K562 (cell line): ENCODE measurements at regions not wholly inside any gene's neighbourhood (a gene's known extent, or its start where the extent isn't known, plus 50 kb on each side); places are given as distances from the start of the nearest gene placed in this dataset.

Experiments
- ATAC-seq: fragments of 200-7000 bp; cut with Tn5 transposase; 3 replicates; pipeline ENCODE4 v1.9.1; 2020; ENCODE audit warnings: moderate library complexity
- BruUV-seq: library from RNA; stranded (reverse); fragments of 400-500 nt; replicated peaks from 2 replicates; lab custom pipeline; 2021; lab: Mats Ljungman, UMichigan
- CTCF ChIA-PET: fragments of 300-600 bp; formaldehyde crosslinking; extraction: SDS; loops from one replicate; lab custom pipeline; 2021; ENCODE audit warnings: low intra/inter-chr PET ratio; lab: Yijun Ruan, JAX
- POLR2A ChIA-PET: fragments of 300-600, 350-650 bp; sonication (Branson Sonifier 250); formaldehyde crosslinking; extraction: SDS; loops from one replicate; lab custom pipeline; 2021; ENCODE audit warnings: antibody characterized with exemption, inconsistent platforms; lab: Yijun Ruan, JAX
- DNase-seq, 4 experiments: peaks; one replicate each; pipeline versions ENCODE4 v3.0.0 to v3.0.0-alpha.2; 2011 to 2018; ENCODE audit warnings: low spot score in 3 of 4, mixed read lengths in 3 of 4; ENCODE audit errors: extremely low read depth in 1 of 4
- FAIRE-seq: peaks from 2 replicates; lab custom pipeline; 2011; peaks lifted over from hg19 to GRCh38; lab: Jason Lieb, UNC
- H2AFZ ChIP-seq: 2 replicates; pipeline ENCODE4 v1.6.0; 2011; ENCODE audit warnings: low read depth, low read length, control low read depth, inconsistent platforms
- H3K27ac ChIP-seq: fragments of 200-600 bp; 3 replicates; pipeline ENCODE4 v1.8.0; 2011; ENCODE audit warnings: low read depth, mild to moderate bottlenecking, control low read depth, inconsistent platforms, low read length, moderate library complexity, mixed read lengths; ENCODE audit errors: extremely low read depth
- H3K27me3 ChIP-seq, 2 experiments: fragments of 300-600 bp in 1 of 2; 2 replicates in 1 of 2; 3 replicates in 1 of 2; pipeline versions ENCODE4 v1.6.0 to v1.8.0; 2011; ENCODE audit warnings: inconsistent platforms in 2 of 2, low read length in 2 of 2, mild to moderate bottlenecking in 1 of 2, mixed read lengths in 1 of 2, moderate library complexity in 1 of 2; ENCODE audit not compliant: control insufficient read depth in 2 of 2, insufficient read depth in 2 of 2
- H3K36me3 ChIP-seq: fragments of 300-600 bp; 3 replicates; pipeline ENCODE4 v1.8.0; 2011; ENCODE audit warnings: mild to moderate bottlenecking, low read length, inconsistent platforms; ENCODE audit not compliant: control insufficient read depth, insufficient read depth
- H3K4me1 ChIP-seq, 2 experiments: fragments of 200-600 bp in 1 of 2; replicated peaks in 1 of 2; 2 replicates in 1 of 2; 3 replicates in 1 of 2; pipeline versions ENCODE4 v1.5.1 to v1.8.0; 2011; ENCODE audit warnings: inconsistent platforms in 2 of 2, low read length in 2 of 2, mild to moderate bottlenecking in 1 of 2, mixed read lengths in 1 of 2, moderate library complexity in 1 of 2; ENCODE audit not compliant: control insufficient read depth in 2 of 2, insufficient read depth in 2 of 2
- H3K4me2 ChIP-seq: 2 replicates; pipeline ENCODE4 v1.6.1; 2011; ENCODE audit warnings: low read length, control low read depth, inconsistent platforms, mixed read lengths; ENCODE audit not compliant: insufficient read depth
- H3K4me3 ChIP-seq: fragments of 200-600 bp; sonication (generic), shearing (Covaris generic); 2 replicates; pipeline ENCODE4 v1.5.1; 2016; ENCODE audit warnings: control low read depth, inconsistent platforms
- H3K79me2 ChIP-seq: fragments of 200-600 bp; 3 replicates; pipeline ENCODE4 v1.8.0; 2011; ENCODE audit warnings: low read length, inconsistent platforms; ENCODE audit not compliant: control insufficient read depth, insufficient read depth
- H3K9ac ChIP-seq, 2 experiments: 2 replicates each; pipeline versions ENCODE4 v1.6.0 to v1.6.1; 2011; ENCODE audit warnings: low read depth in 2 of 2, low read length in 2 of 2, control low read depth in 1 of 2, inconsistent platforms in 1 of 2, mild to moderate bottlenecking in 1 of 2, mixed read lengths in 1 of 2; ENCODE audit not compliant: insufficient read depth in 1 of 2
- H3K9me1 ChIP-seq: one replicate; pipeline ENCODE4 v1.6.0; 2011; ENCODE audit warnings: inconsistent platforms, mild to moderate bottlenecking, low read length, moderate library complexity; ENCODE audit not compliant: control insufficient read depth, insufficient read depth
- H3K9me3 ChIP-seq: replicated peaks from 2 replicates; pipeline ENCODE4 v1.5.1; 2011; ENCODE audit warnings: low read depth, low read length, inconsistent platforms; ENCODE audit not compliant: control insufficient read depth, insufficient read depth
- H4K20me1 ChIP-seq: replicated peaks from 2 replicates; pipeline ENCODE4 v1.6.1; 2011; ENCODE audit warnings: low read length, inconsistent platforms, mixed read lengths; ENCODE audit not compliant: control insufficient read depth, insufficient read depth
- FOS ChIP-seq: IDR thresholded peaks from 3 replicates; pipeline ENCODE4 v1.6.1; 2011; ENCODE audit not compliant: insufficient read length; ENCODE audit errors: extremely low read depth
- FOXA1 ChIP-seq: fragments of 450-650 bp; IDR thresholded peaks from 2 replicates; pipeline ENCODE4 v1.6.1; 2016; ENCODE audit warnings: mild to moderate bottlenecking, borderline replicate concordance
- HNRNPLL ChIP-seq: fragments of 200-400 bp; formaldehyde crosslinking; IDR thresholded peaks from 2 replicates; pipeline ENCODE4 v1.6.1; 2017; ENCODE audit warnings: low read length, low read depth, mild to moderate bottlenecking; ENCODE audit not compliant: poor library complexity, severe bottlenecking
- KDM2B ChIP-seq: fragments of 250-450 bp; sonication (Bioruptor Pico); IDR thresholded peaks from 2 replicates; pipeline ENCODE4 v1.8.0; 2021; ENCODE audit warnings: mild to moderate bottlenecking, moderate library complexity
- RBM25 ChIP-seq: fragments of 200-400 bp; formaldehyde crosslinking; IDR thresholded peaks from 2 replicates; pipeline ENCODE4 v1.6.1; 2018; ENCODE audit warnings: low read length, low read depth, moderate library complexity; ENCODE audit not compliant: severe bottlenecking
- STAT5A ChIP-seq: IDR thresholded peaks from 2 replicates; pipeline ENCODE4 v1.6.1; 2012; ENCODE audit warnings: low read length, inconsistent platforms, borderline replicate concordance
- TSC22D4 ChIP-seq: fragments of 450-650 bp; IDR thresholded peaks from 2 replicates; pipeline ENCODE4 v1.6.1; 2016; ENCODE audit warnings: missing genetic modification characterization, missing biosample characterization, control low read depth
- YBX1 ChIP-seq: fragments of 450-650 bp; IDR thresholded peaks from 2 replicates; pipeline ENCODE4 v1.7.1; 2016; ENCODE audit warnings: mild to moderate bottlenecking
- ZNF12 ChIP-seq: sonication (generic); formaldehyde crosslinking; IDR thresholded peaks from 2 replicates; pipeline ENCODE4 v1.4.0; 2020; ENCODE audit warnings: mild to moderate bottlenecking, missing genetic modification reagents
- ZNF778 ChIP-seq: fragments of 450-650 bp; formaldehyde crosslinking; IDR thresholded peaks from 2 replicates; pipeline ENCODE4 v1.4.0; 2020; ENCODE audit warnings: mild to moderate bottlenecking, moderate library complexity
- WGBS: fragments of 100-300 bp; shearing (Covaris generic); methylation state at CpG from one replicate; pipeline ENCODE4 v1.1.6; 2016; ENCODE audit warnings: low coverage, mixed read lengths; ENCODE audit not compliant: insufficient coverage; ENCODE audit errors: missing lambda C conversion rate; 5-methylcytosine and 5-hydroxymethylcytosine counted together
- in situ Hi-C: fragments of 300-500 bp; cut with MboI; formaldehyde crosslinking; loops from 4 replicates; pipeline ENCODE4 v1.15.0; 2018; ENCODE audit warnings: inconsistent platforms, mixed read lengths
- intact Hi-C: fragments of 100-400 bp; cut with micrococcal nuclease; formaldehyde crosslinking; loops from 2 replicates; pipeline ENCODE4 v1.14.2; 2022
- TF ChIP-seq, protein P1 (sequence below): fragments of 250-450 bp; sonication (Bioruptor Pico); IDR thresholded peaks from 2 replicates; pipeline ENCODE4 v1.5.0; 2021; ENCODE audit warnings: mild to moderate bottlenecking, borderline replicate concordance

DNA sequence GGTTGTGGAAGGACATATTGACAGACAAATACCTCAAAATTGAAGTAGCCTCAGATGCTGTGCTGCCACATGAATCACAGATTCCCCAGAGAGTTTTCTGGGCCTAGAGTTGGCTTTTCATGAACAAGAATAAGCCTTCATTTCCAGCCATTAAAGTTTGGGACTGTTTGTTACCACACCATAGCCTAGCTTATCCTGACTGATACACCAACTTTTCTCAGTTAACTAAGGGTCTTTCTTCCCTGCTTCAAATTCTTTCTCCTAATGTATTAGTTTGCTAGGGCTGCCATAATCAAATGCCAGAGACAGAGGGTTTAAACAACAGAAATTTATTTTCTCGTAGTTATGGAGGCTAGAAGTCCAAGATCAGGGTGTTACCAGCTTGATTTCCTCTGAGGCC is 237.4 kb upstream of the ZFP64 start:
- no peak overlapping the region for H2AFZ ChIP-seq
- ChIA-PET POLR2A (no interaction called here), CTCF (no interaction called here)
- intact Hi-C loops (no loop called here), in situ Hi-C loops (no loop called here)
- H3K79me2 ChIP-seq = no peaks in the 10 kb centered on the region
- H3K4me2 ChIP-seq = no peak overlapping the region
- no peaks in the 10 kb centered on the region for H3K9me3 ChIP-seq
- 17% methylated on average over 1 of the region's 1 CpG for WGBS
- H3K9ac ChIP-seq = no peak overlapping the region
- TF ChIP-seq STAT5A = no peak
- no peak for TF ChIP-seq FOS
- TF ChIP-seq ZNF12 (CRISPR knock-in tag) = peak; percentile 66; the same call in 1 of the 2 replicates
- TF ChIP-seq KDM2B (CRISPR knock-in tag) = no peak
- peak; percentile 39 for TF ChIP-seq RBM25
- no peak for TF ChIP-seq TSC22D4 (tag)
- ATAC-seq (no peak), FAIRE-seq (no peak), DNase-seq (no peak)
- H4K20me1 ChIP-seq = no peaks in the 10 kb centered on the region
- no peaks in the 10 kb centered on the region for H3K36me3 ChIP-seq
- no peaks in the 10 kb centered on the region for H3K9me1 ChIP-seq
- H3K4me3 ChIP-seq = no peak overlapping the region
- H3K27ac ChIP-seq = no peak overlapping the region
- no peaks in the 10 kb centered on the region; a peak in 1 of 5 replicates for H3K4me1 ChIP-seq
- no peaks in the 10 kb centered on the region for H3K27me3 ChIP-seq
- no TSS peak for BruUV-seq

DNA sequence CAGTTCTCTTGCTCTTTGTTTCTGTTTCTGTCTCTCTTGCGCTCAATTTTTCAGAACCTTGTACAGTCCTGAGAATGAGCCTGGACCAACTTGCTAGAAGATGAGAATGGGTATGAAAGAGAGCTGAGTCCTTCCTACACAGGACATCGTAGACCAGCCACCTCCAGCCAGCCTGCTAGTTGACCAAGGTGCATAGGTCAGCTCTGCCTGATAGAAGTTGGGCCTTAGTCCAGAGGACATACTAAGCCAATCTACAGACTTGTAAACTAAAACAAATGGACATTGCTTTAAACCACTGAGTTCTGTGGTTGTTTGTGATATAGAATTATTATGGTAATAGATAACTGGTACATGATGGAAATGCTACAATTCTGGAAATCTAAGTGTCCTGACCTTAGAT is 236.4 kb upstream of the ZFP64 start:
- POLR2A ChIA-PET = no interaction called here
- no peak overlapping the region for H3K27ac ChIP-seq
- H3K4me1 ChIP-seq = no peaks in the 10 kb centered on the region; a peak in 1 of 5 replicates
- FAIRE-seq (no peak), ATAC-seq (no peak), DNase-seq (no peak)
- H3K9me1 ChIP-seq = no peaks in the 10 kb centered on the region
- whole genome bisulfite sequencing = 20% methylated on average over 2 of the region's 2 CpGs
- CTCF ChIA-PET = no interaction called here
- BruUV-seq = no TSS peak
- intact Hi-C loops = no loop called here
- in situ Hi-C loops = no loop called here
- no peak overlapping the region for H3K4me2 ChIP-seq
- no peaks in the 10 kb centered on the region for H3K36me3 ChIP-seq
- 0 out of 2 replicates have a peak, but pooled peaks cover 3% of the 10 kb centered on the region for H3K9me3 ChIP-seq
- H3K4me3 ChIP-seq = no peak overlapping the region
- H2AFZ ChIP-seq = no peak overlapping the region
- H3K79me2 ChIP-seq = no peaks in the 10 kb centered on the region
- no peaks in the 10 kb centered on the region for H3K27me3 ChIP-seq
- no peak overlapping the region for H3K9ac ChIP-seq
- no peak for TF ChIP-seq YBX1
- no peak for TF ChIP-seq ZNF778 (CRISPR knock-in tag)
- no peak for TF ChIP-seq FOXA1
- no peak for TF ChIP-seq HNRNPLL
- TF ChIP-seq, protein P1, sequence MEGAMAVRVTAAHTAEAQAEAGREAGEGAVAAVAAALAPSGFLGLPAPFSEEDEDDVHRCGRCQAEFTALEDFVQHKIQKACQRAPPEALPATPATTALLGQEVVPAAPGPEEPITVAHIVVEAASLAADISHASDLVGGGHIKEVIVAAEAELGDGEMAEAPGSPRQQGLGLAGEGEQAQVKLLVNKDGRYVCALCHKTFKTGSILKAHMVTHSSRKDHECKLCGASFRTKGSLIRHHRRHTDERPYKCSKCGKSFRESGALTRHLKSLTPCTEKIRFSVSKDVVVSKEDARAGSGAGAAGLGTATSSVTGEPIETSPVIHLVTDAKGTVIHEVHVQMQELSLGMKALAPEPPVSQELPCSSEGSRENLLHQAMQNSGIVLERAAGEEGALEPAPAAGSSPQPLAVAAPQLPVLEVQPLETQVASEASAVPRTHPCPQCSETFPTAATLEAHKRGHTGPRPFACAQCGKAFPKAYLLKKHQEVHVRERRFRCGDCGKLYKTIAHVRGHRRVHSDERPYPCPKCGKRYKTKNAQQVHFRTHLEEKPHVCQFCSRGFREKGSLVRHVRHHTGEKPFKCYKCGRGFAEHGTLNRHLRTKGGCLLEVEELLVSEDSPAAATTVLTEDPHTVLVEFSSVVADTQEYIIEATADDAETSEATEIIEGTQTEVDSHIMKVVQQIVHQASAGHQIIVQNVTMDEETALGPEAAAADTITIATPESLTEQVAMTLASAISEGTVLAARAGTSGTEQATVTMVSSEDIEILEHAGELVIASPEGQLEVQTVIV = no peak
- H4K20me1 ChIP-seq = no peaks in the 10 kb centered on the region
